ENCODE measurements at regions not wholly inside any gene's neighbourhood (a gene's known extent, or its start where the extent isn't known, plus 50 kb on each side); places are given as distances from the start of the nearest gene placed in this dataset.
"Not testable (repeated sequence)": the region's sequence is repeated elsewhere in the genome, so short reads cannot be mapped to it uniquely, and the experiment has no call there.

DNA sequence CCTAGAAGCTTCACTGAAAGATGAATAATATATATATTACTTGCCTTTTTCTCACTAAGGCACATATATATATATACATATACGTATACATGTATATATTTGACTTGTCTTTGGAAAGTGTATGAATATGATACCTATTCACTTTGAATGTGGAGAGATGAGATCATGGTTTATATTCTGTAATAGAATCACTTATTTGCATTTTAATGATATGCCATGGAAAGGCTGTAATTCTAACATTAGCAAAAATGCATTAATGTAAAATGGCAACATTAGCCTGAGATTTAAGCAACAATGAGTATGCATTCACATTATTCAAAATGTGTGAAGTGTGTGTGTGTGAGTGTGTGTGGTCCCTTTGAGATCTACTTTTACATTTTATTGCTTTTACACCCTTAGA is 54.5 kb upstream of the PRKD1 start:
- Mint-ChIP-seq H3K27me3 (ENCODE audit: low read depth) (no peaks in the 10 kb centered on the region), H3K36me3 (no peaks in the 10 kb centered on the region), H3K9me3 (peaks cover 5% of the 10 kb centered on the region), H3K4me3 (no peak overlapping the region), H3K4me1 (no peaks in the 10 kb centered on the region), H3K27ac (no peak overlapping the region)
- TF ChIP-seq, protein P1, sequence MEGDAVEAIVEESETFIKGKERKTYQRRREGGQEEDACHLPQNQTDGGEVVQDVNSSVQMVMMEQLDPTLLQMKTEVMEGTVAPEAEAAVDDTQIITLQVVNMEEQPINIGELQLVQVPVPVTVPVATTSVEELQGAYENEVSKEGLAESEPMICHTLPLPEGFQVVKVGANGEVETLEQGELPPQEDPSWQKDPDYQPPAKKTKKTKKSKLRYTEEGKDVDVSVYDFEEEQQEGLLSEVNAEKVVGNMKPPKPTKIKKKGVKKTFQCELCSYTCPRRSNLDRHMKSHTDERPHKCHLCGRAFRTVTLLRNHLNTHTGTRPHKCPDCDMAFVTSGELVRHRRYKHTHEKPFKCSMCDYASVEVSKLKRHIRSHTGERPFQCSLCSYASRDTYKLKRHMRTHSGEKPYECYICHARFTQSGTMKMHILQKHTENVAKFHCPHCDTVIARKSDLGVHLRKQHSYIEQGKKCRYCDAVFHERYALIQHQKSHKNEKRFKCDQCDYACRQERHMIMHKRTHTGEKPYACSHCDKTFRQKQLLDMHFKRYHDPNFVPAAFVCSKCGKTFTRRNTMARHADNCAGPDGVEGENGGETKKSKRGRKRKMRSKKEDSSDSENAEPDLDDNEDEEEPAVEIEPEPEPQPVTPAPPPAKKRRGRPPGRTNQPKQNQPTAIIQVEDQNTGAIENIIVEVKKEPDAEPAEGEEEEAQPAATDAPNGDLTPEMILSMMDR (IDR thresholded peaks at IDR 0.05; ENCODE audit: unreplicated experiment): no peak
- no peak for DNase-seq (ENCODE audit: low spot score in 2 of 2, unreplicated experiment in 2 of 2)

DNA sequence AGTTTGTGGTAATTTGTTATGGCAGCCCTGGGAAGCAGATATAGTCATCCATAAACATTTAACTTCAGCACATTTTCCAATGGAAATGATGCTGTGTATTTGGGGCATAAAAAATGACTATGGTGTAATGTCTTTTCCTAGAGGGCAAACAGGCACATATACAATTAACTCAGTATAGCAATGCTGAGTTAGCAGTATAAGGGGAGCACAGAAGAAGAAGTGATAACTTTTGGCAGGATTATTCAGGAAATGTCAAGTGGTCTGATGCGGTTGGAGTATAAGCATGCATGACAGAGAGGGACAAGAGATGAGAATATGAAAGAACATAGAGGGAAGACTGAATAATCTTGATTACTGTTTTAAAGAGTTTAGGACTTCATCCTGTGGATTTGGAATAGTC is 55.3 kb upstream of the PRKD1 start:
- peaks cover 2% of the 10 kb centered on the region for H3K4me1 Mint-ChIP-seq
- no peak overlapping the region for H3K4me3 Mint-ChIP-seq
- H3K27me3 Mint-ChIP-seq (ENCODE audit: low read depth): no peaks in the 10 kb centered on the region
- no peaks in the 10 kb centered on the region for H3K36me3 Mint-ChIP-seq
- DNase-seq (ENCODE audit: low spot score in 2 of 2, unreplicated experiment in 2 of 2): no peak
- no peak overlapping the region for H3K27ac Mint-ChIP-seq
- TF ChIP-seq, protein P1 (IDR thresholded peaks at IDR 0.05; ENCODE audit: unreplicated experiment): no peak
- no peaks in the 10 kb centered on the region for H3K9me3 Mint-ChIP-seq

DNA sequence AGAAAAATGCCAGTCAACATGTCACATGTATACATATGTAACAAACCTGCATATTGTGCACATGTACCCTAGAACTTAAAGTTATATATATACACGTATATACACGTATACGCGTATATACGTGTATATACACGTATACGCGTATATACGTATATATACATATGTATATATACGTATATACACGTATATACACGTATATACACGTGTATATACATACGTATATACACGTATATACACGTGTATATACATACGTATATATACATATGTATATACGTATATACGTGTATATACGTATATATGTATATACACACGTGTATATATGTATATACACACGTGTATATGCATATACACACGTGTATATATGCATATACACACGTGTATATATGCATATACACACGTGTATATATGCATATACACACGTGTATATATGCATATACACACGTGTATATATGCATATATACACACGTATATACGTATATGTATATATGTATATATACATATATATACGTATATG is 62.8 kb upstream of the PRKD1 start:
- not testable (repeated sequence) for H3K4me3 Mint-ChIP-seq; H3K9me3 Mint-ChIP-seq; H3K4me1 Mint-ChIP-seq; H3K27ac Mint-ChIP-seq; DNase-seq (ENCODE audit: low spot score in 2 of 2, unreplicated experiment in 2 of 2); H3K27me3 Mint-ChIP-seq (ENCODE audit: low read depth); H3K36me3 Mint-ChIP-seq

DNA sequence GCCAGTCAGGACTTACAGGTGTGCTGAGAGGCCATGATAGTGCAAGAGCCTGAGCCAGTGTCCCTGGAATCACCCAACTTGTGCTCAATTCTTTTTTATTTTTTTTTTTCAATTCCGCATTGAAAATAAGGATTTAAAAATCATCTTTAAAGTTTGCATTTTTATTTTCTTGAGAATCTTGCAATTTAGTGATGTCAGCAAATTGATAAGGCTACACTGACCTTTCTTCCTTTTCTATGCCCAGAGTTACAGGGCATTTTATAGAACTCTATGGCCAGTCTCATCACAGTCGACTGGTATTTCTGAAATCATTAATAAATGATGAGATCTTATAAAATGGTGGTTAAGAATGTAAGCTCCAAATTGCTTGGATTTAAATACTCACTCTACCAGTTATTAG is 63.3 kb upstream of the PRKD1 start:
- no peak for DNase-seq (ENCODE audit: low spot score in 2 of 2, unreplicated experiment in 2 of 2)
- Mint-ChIP-seq H3K36me3 (no peaks in the 10 kb centered on the region), H3K9me3 (peaks cover 6% of the 10 kb centered on the region), H3K27me3 (ENCODE audit: low read depth) (no peaks in the 10 kb centered on the region), H3K27ac (no peak overlapping the region), H3K4me3 (no peak overlapping the region), H3K4me1 (peaks cover 2% of the 10 kb centered on the region)
- TF ChIP-seq, protein P1 (IDR thresholded peaks at IDR 0.05; ENCODE audit: unreplicated experiment): no peak

DNA sequence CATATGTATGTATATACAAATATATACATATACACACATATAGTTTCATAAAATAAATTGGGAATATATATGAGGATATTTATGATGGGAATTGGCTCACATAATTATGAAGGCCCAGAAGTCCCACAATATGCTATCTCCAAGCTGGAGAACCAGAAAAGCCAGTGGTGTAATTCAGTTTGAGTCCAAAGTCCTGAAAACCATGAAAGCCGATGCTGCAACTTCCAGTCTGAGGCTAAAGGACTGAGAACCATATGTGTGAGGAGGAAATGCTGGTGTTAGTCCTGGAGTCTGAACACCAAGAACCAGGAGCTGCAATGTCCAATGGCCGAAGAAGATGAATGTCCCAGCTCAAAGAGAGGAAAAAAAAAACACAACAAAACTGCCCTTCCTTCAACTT is 65.5 kb upstream of the PRKD1 start:
- Mint-ChIP-seq H3K27me3 (ENCODE audit: low read depth) (no peaks in the 10 kb centered on the region), H3K9me3 (peaks cover 6% of the 10 kb centered on the region), H3K4me3 (no peak overlapping the region), H3K27ac (no peak overlapping the region), H3K36me3 (no peaks in the 10 kb centered on the region), H3K4me1 (no peaks in the 10 kb centered on the region)
- TF ChIP-seq, protein P1 (IDR thresholded peaks at IDR 0.05; ENCODE audit: unreplicated experiment): no peak
- DNase-seq (ENCODE audit: low spot score in 2 of 2, unreplicated experiment in 2 of 2): no peak

DNA sequence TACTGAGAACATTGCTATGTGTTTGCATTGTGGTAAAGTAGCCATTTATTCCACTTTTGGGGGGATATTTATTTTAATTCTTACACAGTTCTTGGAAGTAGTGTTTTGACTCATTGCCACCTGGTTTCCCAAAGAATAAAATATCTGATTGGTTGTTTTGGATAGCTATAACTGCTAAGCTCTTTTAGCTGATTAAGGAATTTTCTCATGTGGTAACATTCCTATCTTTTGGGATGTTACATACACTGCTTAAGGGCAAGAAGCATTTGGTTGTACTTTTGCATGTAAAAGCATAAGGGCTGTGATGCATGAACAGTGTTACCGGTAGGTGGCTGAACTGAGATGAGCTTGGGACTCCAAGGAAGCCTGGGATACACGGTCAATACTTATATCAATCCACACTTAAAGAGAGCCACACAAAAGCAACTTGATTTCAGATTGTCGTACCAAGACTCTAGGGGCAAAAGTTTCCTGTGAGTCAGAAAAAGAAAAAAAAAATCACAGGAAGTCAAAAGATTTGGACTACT is 71.4 kb upstream of the PRKD1 start:
- TF ChIP-seq, protein P1 (IDR thresholded peaks at IDR 0.05; ENCODE audit: unreplicated experiment): no peak
- H3K9me3 Mint-ChIP-seq: peaks cover 6% of the 10 kb centered on the region
- no peak overlapping the region for H3K4me3 Mint-ChIP-seq
- H3K27me3 Mint-ChIP-seq (ENCODE audit: low read depth): no peaks in the 10 kb centered on the region
- no peaks in the 10 kb centered on the region for H3K36me3 Mint-ChIP-seq
- H3K4me1 Mint-ChIP-seq: peaks cover 23% of the 10 kb centered on the region
- H3K27ac Mint-ChIP-seq: no peak overlapping the region
- DNase-seq (ENCODE audit: low spot score in 2 of 2, unreplicated experiment in 2 of 2): no peak
